ENCODE measurements at regions not wholly inside any gene's neighbourhood (a gene's known extent, or its start where the extent isn't known, plus 50 kb on each side); places are given as distances from the start of the nearest gene placed in this dataset.

DNA sequence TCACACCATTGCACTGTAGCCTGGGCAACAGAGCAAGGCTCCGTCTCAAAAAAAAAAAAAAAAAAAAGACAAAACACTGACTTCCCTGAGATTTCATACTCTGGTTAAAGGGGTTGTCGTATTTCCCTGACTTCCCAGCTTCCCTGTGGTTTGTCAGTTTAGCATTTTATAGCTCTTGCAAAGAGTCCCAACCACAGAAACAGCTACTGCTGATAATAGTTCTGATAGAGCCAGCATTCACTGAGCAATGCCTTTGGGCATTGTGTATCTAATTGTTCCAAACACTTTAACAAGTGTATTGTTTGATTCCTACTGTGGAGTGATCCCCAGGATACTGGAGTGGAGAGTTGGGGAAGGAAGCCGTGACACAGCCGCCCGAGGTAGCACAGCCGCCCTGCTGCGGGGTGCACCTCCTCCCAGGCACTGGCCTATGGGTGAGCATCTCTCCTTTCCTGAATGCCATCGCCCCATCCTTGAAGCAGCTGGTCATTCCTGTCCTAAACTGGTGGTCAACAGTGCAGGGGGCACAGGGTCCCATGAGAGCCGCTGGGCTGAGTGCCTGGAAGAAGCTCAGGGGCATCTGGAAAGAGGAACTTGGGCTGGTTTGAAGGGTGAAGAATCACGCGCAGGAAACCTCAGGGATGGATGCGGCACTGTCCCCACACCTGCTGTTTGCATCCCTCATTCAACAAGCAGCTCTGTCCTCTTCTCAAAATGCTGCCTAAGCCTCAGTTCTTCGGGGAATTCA lies 81.0 kb upstream of the TMEM18 start:
- no peak overlapping the region for H3K27ac ChIP-seq (ENCODE audit: extremely low read depth, low read depth, low read length)
- no peaks in the 10 kb centered on the region for H3K36me3 ChIP-seq (ENCODE audit: control insufficient read depth in 2 of 2, insufficient read depth in 1 of 2, low read length in 2 of 2)
- TF ChIP-seq ZIC2 (tag by site-specific recombination; IDR thresholded peaks at IDR 0.05) (peak; percentile 90), ZNF473 (tag by site-specific recombination; IDR thresholded peaks at IDR 0.05) (no peak)
- H3K4me3 ChIP-seq (ENCODE audit: low read depth, low read length): no peak overlapping the region
- H3K9me3 ChIP-seq (ENCODE audit: control insufficient read depth, insufficient read depth, low read depth, low read length): no peaks in the 10 kb centered on the region
- ChIA-PET POLR2A (no interaction called here), CTCF (interaction anchor here (1.1 kb wide), 1 partner anchor 646 kb away, joined by 3 read pairs; no protein-coding TSS in a partner anchor)
- H3K4me1 ChIP-seq (ENCODE audit: control insufficient read depth, insufficient read depth, low read length): no peaks in the 10 kb centered on the region

DNA sequence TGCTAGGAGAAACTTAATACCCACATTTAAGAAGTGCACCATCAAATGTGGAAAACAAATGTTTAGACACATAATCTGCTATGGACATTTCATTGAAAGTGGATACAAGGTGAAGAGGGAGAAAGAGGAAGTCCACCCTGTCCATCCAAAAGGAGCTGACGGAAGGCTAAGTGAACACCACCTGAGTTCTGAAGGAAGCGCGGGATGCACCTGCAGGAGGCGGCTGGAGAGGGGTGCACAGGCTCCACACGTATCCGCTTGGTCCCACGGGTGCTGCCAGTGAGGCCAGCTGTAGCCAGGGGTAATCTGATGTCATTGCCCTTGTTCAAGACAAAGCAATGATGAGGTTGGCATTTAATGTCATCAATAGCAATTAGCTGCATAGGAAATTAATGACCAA lies 75.9 kb upstream of the TMEM18 start:
- no peak overlapping the region for H3K27ac ChIP-seq (ENCODE audit: extremely low read depth, low read depth, low read length)
- no peaks in the 10 kb centered on the region for H3K4me1 ChIP-seq (ENCODE audit: control insufficient read depth, insufficient read depth, low read length)
- no peak overlapping the region for H3K4me3 ChIP-seq (ENCODE audit: low read depth, low read length)
- POLR2A ChIA-PET: no interaction called here
- CTCF ChIA-PET: no interaction called here
- no peaks in the 10 kb centered on the region for H3K36me3 ChIP-seq (ENCODE audit: control insufficient read depth in 2 of 2, insufficient read depth in 1 of 2, low read length in 2 of 2)
- TF ChIP-seq ZNF221 (tag by site-specific recombination; IDR thresholded peaks at IDR 0.05; ENCODE audit: borderline replicate concordance) (no peak), ZNF701 (tag by site-specific recombination; IDR thresholded peaks at IDR 0.05) (no peak), ZNF433 (tag by site-specific recombination; IDR thresholded peaks at IDR 0.05; ENCODE audit: low read depth) (no peak), ZIC2 (tag by site-specific recombination; IDR thresholded peaks at IDR 0.05) (no peak), ZNF184 (tag by site-specific recombination; IDR thresholded peaks at IDR 0.05) (no peak), ZNF2 (tag by site-specific recombination; IDR thresholded peaks at IDR 0.05) (no peak), YY2 (tag by site-specific recombination; IDR thresholded peaks at IDR 0.05) (no peak), HOXC10 (CRISPR knock-in tag; IDR thresholded peaks at IDR 0.05) (no peak), ZFP37 (tag by site-specific recombination; IDR thresholded peaks at IDR 0.05) (no peak), ZNF510 (tag by site-specific recombination; IDR thresholded peaks at IDR 0.05; ENCODE audit: insufficient replicate concordance) (no peak), HOXA7 (CRISPR knock-in tag; IDR thresholded peaks at IDR 0.05; ENCODE audit: borderline replicate concordance) (no peak), ZNF501 (tag by site-specific recombination; IDR thresholded peaks at IDR 0.05) (no peak), ZNF76 (tag by site-specific recombination; IDR thresholded peaks at IDR 0.05; ENCODE audit: borderline replicate concordance, low read depth) (no peak), ZNF341 (tag by site-specific recombination; IDR thresholded peaks at IDR 0.05; ENCODE audit: low read depth) (no peak)
- TF ChIP-seq, protein P1, sequence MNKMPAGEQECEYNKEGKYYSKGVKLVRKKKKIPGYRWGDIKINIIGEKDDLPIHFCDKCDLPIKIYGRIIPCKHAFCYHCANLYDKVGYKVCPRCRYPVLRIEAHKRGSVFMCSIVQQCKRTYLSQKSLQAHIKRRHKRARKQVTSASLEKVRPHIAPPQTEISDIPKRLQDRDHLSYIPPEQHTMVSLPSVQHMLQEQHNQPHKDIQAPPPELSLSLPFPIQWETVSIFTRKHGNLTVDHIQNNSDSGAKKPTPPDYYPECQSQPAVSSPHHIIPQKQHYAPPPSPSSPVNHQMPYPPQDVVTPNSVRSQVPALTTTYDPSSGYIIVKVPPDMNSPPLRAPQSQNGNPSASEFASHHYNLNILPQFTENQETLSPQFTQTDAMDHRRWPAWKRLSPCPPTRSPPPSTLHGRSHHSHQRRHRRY (tag by site-specific recombination; IDR thresholded peaks at IDR 0.05): no peak
- TF ChIP-seq, protein P2, sequence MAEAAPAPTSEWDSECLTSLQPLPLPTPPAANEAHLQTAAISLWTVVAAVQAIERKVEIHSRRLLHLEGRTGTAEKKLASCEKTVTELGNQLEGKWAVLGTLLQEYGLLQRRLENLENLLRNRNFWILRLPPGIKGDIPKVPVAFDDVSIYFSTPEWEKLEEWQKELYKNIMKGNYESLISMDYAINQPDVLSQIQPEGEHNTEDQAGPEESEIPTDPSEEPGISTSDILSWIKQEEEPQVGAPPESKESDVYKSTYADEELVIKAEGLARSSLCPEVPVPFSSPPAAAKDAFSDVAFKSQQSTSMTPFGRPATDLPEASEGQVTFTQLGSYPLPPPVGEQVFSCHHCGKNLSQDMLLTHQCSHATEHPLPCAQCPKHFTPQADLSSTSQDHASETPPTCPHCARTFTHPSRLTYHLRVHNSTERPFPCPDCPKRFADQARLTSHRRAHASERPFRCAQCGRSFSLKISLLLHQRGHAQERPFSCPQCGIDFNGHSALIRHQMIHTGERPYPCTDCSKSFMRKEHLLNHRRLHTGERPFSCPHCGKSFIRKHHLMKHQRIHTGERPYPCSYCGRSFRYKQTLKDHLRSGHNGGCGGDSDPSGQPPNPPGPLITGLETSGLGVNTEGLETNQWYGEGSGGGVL (tag by site-specific recombination; IDR thresholded peaks at IDR 0.05): no peak
- TF ChIP-seq, protein P3, sequence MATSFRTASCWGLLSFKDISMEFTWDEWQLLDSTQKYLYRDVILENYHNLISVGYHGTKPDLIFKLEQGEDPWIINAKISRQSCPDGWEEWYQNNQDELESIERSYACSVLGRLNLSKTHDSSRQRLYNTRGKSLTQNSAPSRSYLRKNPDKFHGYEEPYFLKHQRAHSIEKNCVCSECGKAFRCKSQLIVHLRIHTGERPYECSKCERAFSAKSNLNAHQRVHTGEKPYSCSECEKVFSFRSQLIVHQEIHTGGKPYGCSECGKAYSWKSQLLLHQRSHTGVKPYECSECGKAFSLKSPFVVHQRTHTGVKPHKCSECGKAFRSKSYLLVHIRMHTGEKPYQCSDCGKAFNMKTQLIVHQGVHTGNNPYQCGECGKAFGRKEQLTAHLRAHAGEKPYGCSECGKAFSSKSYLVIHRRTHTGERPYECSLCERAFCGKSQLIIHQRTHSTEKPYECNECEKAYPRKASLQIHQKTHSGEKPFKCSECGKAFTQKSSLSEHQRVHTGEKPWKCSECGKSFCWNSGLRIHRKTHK (tag by site-specific recombination; IDR thresholded peaks at IDR 0.05): no peak
- no peaks in the 10 kb centered on the region for H3K9me3 ChIP-seq (ENCODE audit: control insufficient read depth, insufficient read depth, low read depth, low read length)

DNA sequence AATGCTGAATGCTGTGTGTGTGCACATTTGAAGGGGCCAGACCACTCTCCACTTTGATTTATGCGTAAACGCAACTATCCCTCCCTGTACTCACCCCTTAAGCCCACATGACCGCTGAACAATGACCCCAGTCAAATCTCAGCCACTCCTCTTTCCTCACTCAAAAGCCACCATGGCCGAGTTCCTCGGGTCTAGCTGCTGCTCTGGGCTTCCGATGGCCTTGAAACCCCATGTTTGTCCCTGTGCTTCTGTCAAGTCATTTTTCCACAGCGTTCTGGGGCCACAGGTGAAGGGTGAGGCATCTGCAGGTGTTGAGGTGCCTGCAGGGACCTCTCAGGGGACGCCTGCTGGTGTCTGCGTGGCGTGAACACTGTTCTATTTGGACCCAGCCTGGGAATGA lies 74.3 kb upstream of the TMEM18 start:
- Histone ChIP-seq H3K4me3 (ENCODE audit: low read depth, low read length) (no peak overlapping the region), H3K4me1 (ENCODE audit: control insufficient read depth, insufficient read depth, low read length) (no peaks in the 10 kb centered on the region), H3K9me3 (ENCODE audit: control insufficient read depth, insufficient read depth, low read depth, low read length) (no peaks in the 10 kb centered on the region), H3K27ac (ENCODE audit: extremely low read depth, low read depth, low read length) (no peak overlapping the region), H3K36me3 (ENCODE audit: control insufficient read depth in 2 of 2, insufficient read depth in 1 of 2, low read length in 2 of 2) (no peaks in the 10 kb centered on the region)
- ChIA-PET POLR2A (no interaction called here), CTCF (no interaction called here)
- TF ChIP-seq, protein P4, sequence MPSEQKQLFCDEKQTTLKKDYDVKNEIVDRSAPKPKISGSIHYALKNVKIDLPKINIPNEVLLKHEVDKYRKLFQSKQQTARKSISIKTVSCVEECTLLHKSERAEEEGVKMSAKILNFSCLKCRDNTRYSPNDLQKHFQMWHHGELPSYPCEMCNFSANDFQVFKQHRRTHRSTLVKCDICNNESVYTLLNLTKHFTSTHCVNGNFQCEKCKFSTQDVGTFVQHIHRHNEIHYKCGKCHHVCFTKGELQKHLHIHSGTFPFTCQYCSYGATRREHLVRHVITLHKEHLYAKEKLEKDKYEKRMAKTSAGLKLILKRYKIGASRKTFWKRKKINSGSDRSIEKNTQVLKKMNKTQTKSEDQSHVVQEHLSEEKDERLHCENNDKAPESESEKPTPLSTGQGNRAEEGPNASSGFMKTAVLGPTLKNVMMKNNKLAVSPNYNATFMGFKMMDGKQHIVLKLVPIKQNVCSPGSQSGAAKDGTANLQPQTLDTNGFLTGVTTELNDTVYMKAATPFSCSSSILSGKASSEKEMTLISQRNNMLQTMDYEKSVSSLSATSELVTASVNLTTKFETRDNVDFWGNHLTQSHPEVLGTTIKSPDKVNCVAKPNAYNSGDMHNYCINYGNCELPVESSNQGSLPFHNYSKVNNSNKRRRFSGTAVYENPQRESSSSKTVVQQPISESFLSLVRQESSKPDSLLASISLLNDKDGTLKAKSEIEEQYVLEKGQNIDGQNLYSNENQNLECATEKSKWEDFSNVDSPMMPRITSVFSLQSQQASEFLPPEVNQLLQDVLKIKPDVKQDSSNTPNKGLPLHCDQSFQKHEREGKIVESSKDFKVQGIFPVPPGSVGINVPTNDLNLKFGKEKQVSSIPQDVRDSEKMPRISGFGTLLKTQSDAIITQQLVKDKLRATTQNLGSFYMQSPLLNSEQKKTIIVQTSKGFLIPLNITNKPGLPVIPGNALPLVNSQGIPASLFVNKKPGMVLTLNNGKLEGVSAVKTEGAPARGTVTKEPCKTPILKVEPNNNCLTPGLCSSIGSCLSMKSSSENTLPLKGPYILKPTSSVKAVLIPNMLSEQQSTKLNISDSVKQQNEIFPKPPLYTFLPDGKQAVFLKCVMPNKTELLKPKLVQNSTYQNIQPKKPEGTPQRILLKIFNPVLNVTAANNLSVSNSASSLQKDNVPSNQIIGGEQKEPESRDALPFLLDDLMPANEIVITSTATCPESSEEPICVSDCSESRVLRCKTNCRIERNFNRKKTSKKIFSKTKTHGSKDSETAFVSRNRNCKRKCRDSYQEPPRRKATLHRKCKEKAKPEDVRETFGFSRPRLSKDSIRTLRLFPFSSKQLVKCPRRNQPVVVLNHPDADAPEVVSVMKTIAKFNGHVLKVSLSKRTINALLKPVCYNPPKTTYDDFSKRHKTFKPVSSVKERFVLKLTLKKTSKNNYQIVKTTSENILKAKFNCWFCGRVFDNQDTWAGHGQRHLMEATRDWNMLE (tag by site-specific recombination; conservative IDR thresholded peaks at IDR 0.05; ENCODE audit: low read depth): no peak
- no peak for TF ChIP-seq GFI1B (tag by site-specific recombination; IDR thresholded peaks at IDR 0.05)
- TF ChIP-seq, protein P5, sequence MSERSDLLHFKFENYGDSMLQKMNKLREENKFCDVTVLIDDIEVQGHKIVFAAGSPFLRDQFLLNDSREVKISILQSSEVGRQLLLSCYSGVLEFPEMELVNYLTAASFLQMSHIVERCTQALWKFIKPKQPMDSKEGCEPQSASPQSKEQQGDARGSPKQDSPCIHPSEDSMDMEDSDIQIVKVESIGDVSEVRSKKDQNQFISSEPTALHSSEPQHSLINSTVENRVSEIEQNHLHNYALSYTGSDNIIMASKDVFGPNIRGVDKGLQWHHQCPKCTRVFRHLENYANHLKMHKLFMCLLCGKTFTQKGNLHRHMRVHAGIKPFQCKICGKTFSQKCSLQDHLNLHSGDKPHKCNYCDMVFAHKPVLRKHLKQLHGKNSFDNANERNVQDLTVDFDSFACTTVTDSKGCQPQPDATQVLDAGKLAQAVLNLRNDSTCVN (tag by site-specific recombination; optimal IDR thresholded peaks at IDR 0.05): no peak
